Neural cell (in vitro differentiated cells): ENCODE measurements at regions not wholly inside any gene's neighbourhood (a gene's known extent, or its start where the extent isn't known, plus 50 kb on each side); places are given as distances from the start of the nearest gene placed in this dataset.
"Not testable (repeated sequence)": the region's sequence is repeated elsewhere in the genome, so short reads cannot be mapped to it uniquely, and the experiment has no call there.

Experiments used
- H2AFZ ChIP-seq: fragments of 200-600, 300-800 bp; sonication (generic), shearing (Covaris generic); 2 replicates; pipeline ENCODE4 v1.6.0; 2014; ENCODE audit warnings: low read depth, mild to moderate bottlenecking, antibody characterized with exemption, low read length, moderate library complexity
- H3F3A ChIP-seq: fragments of 200-600 bp; shearing (Covaris generic); 2 replicates; pipeline ENCODE4 v1.6.1; 2016; ENCODE audit warnings: mild to moderate bottlenecking, moderate library complexity, mixed read lengths, antibody characterized with exemption, low read length; ENCODE audit not compliant: insufficient read depth, poor library complexity, severe bottlenecking
- H3K27ac ChIP-seq: fragments of 200-600, 300-800 bp; sonication (generic), shearing (Covaris generic); 2 replicates; pipeline ENCODE4 v1.5.1; 2014; ENCODE audit warnings: mild to moderate bottlenecking, low read length, moderate library complexity
- H3K27me3 ChIP-seq: fragments of 300-800, 200-600 bp; sonication (generic), shearing (Covaris generic); 2 replicates; pipeline ENCODE4 v1.6.0; 2014; ENCODE audit warnings: mild to moderate bottlenecking, low read depth, low read length, moderate library complexity; ENCODE audit not compliant: insufficient read depth
- H3K36me3 ChIP-seq: fragments of 300-800, 200-600 bp; sonication (generic), shearing (Covaris generic); 2 replicates; pipeline ENCODE4 v1.5.1; 2014; ENCODE audit warnings: mild to moderate bottlenecking, antibody characterized with exemption, low read length, moderate library complexity; ENCODE audit not compliant: insufficient read depth
- H3K4me2 ChIP-seq: fragments of 300-800, 200-600 bp; sonication (generic), shearing (Covaris generic); 2 replicates; pipeline ENCODE4 v1.6.0; 2014; ENCODE audit warnings: mild to moderate bottlenecking, low read length
- H3K4me3 ChIP-seq: fragments of 300-800, 200-600 bp; sonication (generic), shearing (Covaris generic); 2 replicates; pipeline ENCODE4 v1.5.1; 2014; ENCODE audit warnings: mild to moderate bottlenecking, low read length, moderate library complexity
- H3K79me2 ChIP-seq: fragments of 200-600 bp; shearing (Covaris generic); replicated peaks from 2 replicates; pipeline ENCODE4 v1.6.0; 2014; ENCODE audit warnings: mild to moderate bottlenecking, low read length, moderate library complexity; ENCODE audit not compliant: insufficient read depth
- H3K9ac ChIP-seq: fragments of 300-800, 200-600 bp; sonication (generic), shearing (Covaris generic); 2 replicates; pipeline ENCODE4 v1.6.1; 2016; ENCODE audit warnings: mild to moderate bottlenecking, low read length, mixed read lengths
- H3K9me2 ChIP-seq: fragments of 200-600 bp; shearing (Covaris generic); 2 replicates; pipeline ENCODE4 v1.6.1; 2016; ENCODE audit warnings: mild to moderate bottlenecking, low read length, mixed read lengths; ENCODE audit not compliant: insufficient read depth
- H3K9me3 ChIP-seq: fragments of 200-600, 300-800 bp; sonication (generic), shearing (Covaris generic); 2 replicates; pipeline ENCODE4 v1.6.1; 2016; ENCODE audit warnings: mild to moderate bottlenecking, mixed run types, low read length, moderate library complexity, mixed read lengths
- H4K20me1 ChIP-seq: fragments of 200-600 bp; shearing (Covaris generic); 2 replicates; pipeline ENCODE4 v1.6.1; 2016; ENCODE audit warnings: mild to moderate bottlenecking, mixed run types; ENCODE audit not compliant: insufficient read depth
- CTCF ChIP-seq: fragments of 450-650 bp; IDR thresholded peaks from 2 replicates; pipeline ENCODE4 v1.5.1; 2014; ENCODE audit warnings: antibody characterized with exemption, mild to moderate bottlenecking, moderate library complexity; ENCODE audit not compliant: poor library complexity, severe bottlenecking
- POLR2AphosphoS5 ChIP-seq: IDR thresholded peaks from 2 replicates; pipeline ENCODE4 v1.6.1; 2012
- RAD21 ChIP-seq: fragments of 450-650 bp; conservative IDR thresholded peaks from 2 replicates; pipeline ENCODE4 v1.6.1; 2014; ENCODE audit warnings: antibody characterized with exemption, mild to moderate bottlenecking, moderate library complexity
- REST ChIP-seq: IDR thresholded peaks from 2 replicates; pipeline ENCODE4 v1.6.1; 2012; ENCODE audit warnings: borderline replicate concordance
- SMC3 ChIP-seq: fragments of 450-650 bp; conservative IDR thresholded peaks from 2 replicates; pipeline ENCODE4 v1.6.1; 2014; ENCODE audit warnings: antibody characterized with exemption, mild to moderate bottlenecking, moderate library complexity; ENCODE audit not compliant: poor library complexity

GRCh38 chrX:121195719-121196118 lies 148.3 kb downstream of the GLUD2 start:
- no peaks in the 10 kb centered on the region for H3K36me3 ChIP-seq
- no peak overlapping the region for H2AFZ ChIP-seq
- no peak for TF ChIP-seq POLR2AphosphoS5
- no peak for TF ChIP-seq SMC3
- no peak for TF ChIP-seq RAD21
- H4K20me1 ChIP-seq: no peaks in the 10 kb centered on the region
- H3K27me3 ChIP-seq: no peaks in the 10 kb centered on the region
- no peak overlapping the region for H3K4me3 ChIP-seq
- H3K27ac ChIP-seq: no peak overlapping the region
- H3K9ac ChIP-seq: no peak overlapping the region
- no peaks in the 10 kb centered on the region for H3K9me3 ChIP-seq
- H3F3A ChIP-seq: no peaks in the 10 kb centered on the region
- no peak overlapping the region for H3K4me2 ChIP-seq
- H3K9me2 ChIP-seq: no peaks in the 10 kb centered on the region
- H3K79me2 ChIP-seq: no peaks in the 10 kb centered on the region

DNA sequence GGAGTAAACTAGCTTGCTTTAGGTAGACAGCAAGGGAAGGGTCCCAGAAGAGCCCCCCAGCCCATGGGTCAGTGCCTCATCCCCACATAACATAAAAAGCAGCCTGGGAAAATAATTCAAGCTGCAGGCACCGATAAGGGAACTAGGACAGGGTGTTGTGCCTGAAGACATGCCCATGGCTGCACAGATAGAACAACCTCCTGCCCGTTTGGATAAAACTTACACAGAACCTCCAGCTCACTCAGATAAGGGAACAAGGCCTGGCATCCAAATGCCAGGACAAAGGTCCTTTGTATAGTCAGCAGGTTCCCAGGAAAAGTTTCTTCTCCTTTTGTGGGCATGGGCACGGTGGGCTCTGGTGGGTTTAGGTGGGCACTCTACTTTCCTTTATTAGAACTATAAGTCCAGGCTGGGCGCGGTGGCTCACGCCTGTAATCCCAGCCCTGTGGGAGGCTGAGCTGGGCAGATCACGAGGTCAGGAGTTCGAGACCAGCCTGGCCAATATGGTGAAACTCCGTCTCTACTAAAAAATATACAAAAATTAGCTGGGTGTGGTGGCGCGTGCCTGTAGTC lies 149.5 kb downstream of the GLUD2 start:
- not testable (repeated sequence) for H3K4me2 ChIP-seq, H3K4me3 ChIP-seq, H3K36me3 ChIP-seq, H3K9ac ChIP-seq, H3K9me2 ChIP-seq, H4K20me1 ChIP-seq, H3K27ac ChIP-seq, H3F3A ChIP-seq, H3K27me3 ChIP-seq, H2AFZ ChIP-seq, H3K9me3 ChIP-seq, H3K79me2 ChIP-seq

- Histone ChIP-seq H3K9ac (no peak overlapping the region), H2AFZ (no peak overlapping the region), H3K79me2 (no peaks in the 10 kb centered on the region), H3F3A (no peaks in the 10 kb centered on the region), H3K9me2 (no peaks in the 10 kb centered on the region), H3K4me3 (no peak overlapping the region), H3K27me3 (no peaks in the 10 kb centered on the region), H3K9me3 (no peaks in the 10 kb centered on the region), H3K36me3 (no peaks in the 10 kb centered on the region), H3K27ac (no peak overlapping the region), H4K20me1 (no peaks in the 10 kb centered on the region), H3K4me2 (no peak overlapping the region)
- TF ChIP-seq SMC3 (no peak), RAD21 (no peak), CTCF (no peak), REST (no peak)
Measured at GRCh38 chrX:121208563-121208962, 161.2 kb downstream of the GLUD2 start.
